ENCODE measurements at regions not wholly inside any gene's neighbourhood (a gene's known extent, or its start where the extent isn't known, plus 50 kb on each side); places are given as distances from the start of the nearest gene placed in this dataset.

GRCh38 chr10:28429045-28429444, 103.9 kb upstream of the WAC start:
- DNase-seq (no peak), ATAC-seq (ENCODE audit: low read depth in 2 of 2) (no peak)
- Mint-ChIP-seq H3K36me3 (no peaks in the 10 kb centered on the region), H3K4me1 (peaks cover 6 to 13% (median 7%) of the 10 kb centered on the region in 4 donors), H3K27me3 (peaks cover 31% of the 10 kb centered on the region), H3K27ac (no peak overlapping the region), H3K4me3 (no peak overlapping the region), H3K9me3 (peaks cover 0 to 7% (median 0%) of the 10 kb centered on the region in 7 donors)
- Histone ChIP-seq H3K27me3 (ENCODE audit: control insufficient read depth, insufficient read depth, low read length) (peaks cover 5% of the 10 kb centered on the region), H3K4me1 (ENCODE audit: control insufficient read depth, insufficient read depth, low read length, poor library complexity, severe bottlenecking) (no peaks in the 10 kb centered on the region), H3K36me3 (ENCODE audit: control insufficient read depth, insufficient read depth, low read length) (no peaks in the 10 kb centered on the region), H3K27ac (ENCODE audit: insufficient read depth, low read length, poor library complexity, severe bottlenecking) (no peak overlapping the region), H3K9me3 (ENCODE audit: control insufficient read depth in 2 of 2, low read length in 2 of 2) (no peaks in the 10 kb centered on the region), H3K4me3 (ENCODE audit: low read depth, low read length) (no peak overlapping the region)

- no peaks in the 10 kb centered on the region for H3K9me3 ChIP-seq (ENCODE audit: control insufficient read depth in 2 of 2, low read length in 2 of 2)
- H3K36me3 ChIP-seq (ENCODE audit: control insufficient read depth, insufficient read depth, low read length) = no peaks in the 10 kb centered on the region
- no peak overlapping the region for H3K4me3 ChIP-seq (ENCODE audit: low read depth, low read length)
- H3K4me1 ChIP-seq (ENCODE audit: control insufficient read depth, insufficient read depth, low read length, poor library complexity, severe bottlenecking) = no peaks in the 10 kb centered on the region
- ATAC-seq (ENCODE audit: low read depth in 2 of 2) (no peak), DNase-seq (peak in 1 of 3 donors; percentile 26)
- Mint-ChIP-seq H3K9me3 (peaks cover 0 to 7% (median 0%) of the 10 kb centered on the region in 7 donors), H3K27ac (no peak overlapping the region), H3K4me3 (no peak overlapping the region), H3K4me1 (peaks cover 6 to 17% (median 7%) of the 10 kb centered on the region in 4 donors), H3K27me3 (peaks cover 30% of the 10 kb centered on the region), H3K36me3 (no peaks in the 10 kb centered on the region)
- peaks cover 5% of the 10 kb centered on the region for H3K27me3 ChIP-seq (ENCODE audit: control insufficient read depth, insufficient read depth, low read length)
- no peak overlapping the region for H3K27ac ChIP-seq (ENCODE audit: insufficient read depth, low read length, poor library complexity, severe bottlenecking)
Observed at GRCh38 chr10:28429573-28430216, 103.2 kb upstream of the WAC start.

GRCh38 chr10:28431139-28431538, 101.8 kb upstream of the WAC start:
- Mint-ChIP-seq H3K4me1 (peaks cover 6 to 17% (median 7%) of the 10 kb centered on the region in 4 donors), H3K9me3 (peaks cover 0 to 7% (median 0%) of the 10 kb centered on the region in 7 donors)
- no peak for DNase-seq

GRCh38 chr10:28432210-28432676, 100.7 kb upstream of the WAC start:
- Histone ChIP-seq H3K4me1 (ENCODE audit: control insufficient read depth, insufficient read depth, low read length, poor library complexity, severe bottlenecking) (no peaks in the 10 kb centered on the region), H3K9me3 (ENCODE audit: control insufficient read depth in 2 of 2, low read length in 2 of 2) (no peaks in the 10 kb centered on the region), H3K27me3 (ENCODE audit: control insufficient read depth, insufficient read depth, low read length) (peaks cover 2% of the 10 kb centered on the region), H3K36me3 (ENCODE audit: control insufficient read depth, insufficient read depth, low read length) (no peaks in the 10 kb centered on the region), H3K27ac (ENCODE audit: insufficient read depth, low read length, poor library complexity, severe bottlenecking) (no peak overlapping the region), H3K4me3 (ENCODE audit: low read depth, low read length) (peak overlapping the region; percentile 48)
- Mint-ChIP-seq H3K9me3 (peaks cover 0 to 7% (median 0%) of the 10 kb centered on the region in 7 donors), H3K27ac (peak overlapping the region in 2 of 3 donors; percentile 8 to 52), H3K36me3 (no peaks in the 10 kb centered on the region), H3K4me1 (peaks cover 6 to 17% (median 7%) of the 10 kb centered on the region in 4 donors), H3K4me3 (peak overlapping the region in 2 of 4 donors; percentile 54 to 59), H3K27me3 (peaks cover 23% of the 10 kb centered on the region)
- ATAC-seq (ENCODE audit: low read depth in 2 of 2) = peak in 1 of 2 donors; percentile 52
- DNase-seq = peak in 2 of 3 donors; percentile 22 to 30

More at GRCh38 chr10:28431139-28431538, 101.8 kb upstream of the WAC start:
- Histone ChIP-seq H3K36me3 (ENCODE audit: control insufficient read depth, insufficient read depth, low read length) (no peaks in the 10 kb centered on the region), H3K9me3 (ENCODE audit: control insufficient read depth in 2 of 2, low read length in 2 of 2) (no peaks in the 10 kb centered on the region), H3K27me3 (ENCODE audit: control insufficient read depth, insufficient read depth, low read length) (peaks cover 3% of the 10 kb centered on the region), H3K4me3 (ENCODE audit: low read depth, low read length) (no peak overlapping the region), H3K27ac (ENCODE audit: insufficient read depth, low read length, poor library complexity, severe bottlenecking) (no peak overlapping the region), H3K4me1 (ENCODE audit: control insufficient read depth, insufficient read depth, low read length, poor library complexity, severe bottlenecking) (no peaks in the 10 kb centered on the region)
- no peak for ATAC-seq (ENCODE audit: low read depth in 2 of 2)
- H3K4me3 Mint-ChIP-seq = no peak overlapping the region
- H3K27ac Mint-ChIP-seq = no peak overlapping the region
- peaks cover 19% of the 10 kb centered on the region for H3K27me3 Mint-ChIP-seq
- no peaks in the 10 kb centered on the region for H3K36me3 Mint-ChIP-seq

GRCh38 chr10:28434063-28434462, 98.9 kb upstream of the WAC start:
- Mint-ChIP-seq H3K4me1 (peaks cover 6 to 17% (median 7%) of the 10 kb centered on the region in 4 donors), H3K36me3 (no peaks in the 10 kb centered on the region), H3K27me3 (peaks cover 23% of the 10 kb centered on the region), H3K27ac (no peak overlapping the region), H3K9me3 (peaks cover 0 to 7% (median 0%) of the 10 kb centered on the region in 7 donors), H3K4me3 (no peak overlapping the region)
- ATAC-seq (ENCODE audit: low read depth in 2 of 2) = no peak
- no peaks in the 10 kb centered on the region for H3K36me3 ChIP-seq (ENCODE audit: control insufficient read depth, insufficient read depth, low read length)
- H3K4me3 ChIP-seq (ENCODE audit: low read depth, low read length) = no peak overlapping the region
- no peaks in the 10 kb centered on the region for H3K4me1 ChIP-seq (ENCODE audit: control insufficient read depth, insufficient read depth, low read length, poor library complexity, severe bottlenecking)
- DNase-seq = no peak
- no peaks in the 10 kb centered on the region for H3K9me3 ChIP-seq (ENCODE audit: control insufficient read depth in 2 of 2, low read length in 2 of 2)
- no peaks in the 10 kb centered on the region for H3K27me3 ChIP-seq (ENCODE audit: control insufficient read depth, insufficient read depth, low read length)
- no peak overlapping the region for H3K27ac ChIP-seq (ENCODE audit: insufficient read depth, low read length, poor library complexity, severe bottlenecking)

GRCh38 chr10:28442403-28442802, 90.5 kb upstream of the WAC start:
- no peak overlapping the region for H3K27ac Mint-ChIP-seq
- H3K4me1 Mint-ChIP-seq = no peaks in the 10 kb centered on the region
- DNase-seq (no peak), ATAC-seq (ENCODE audit: low read depth in 2 of 2) (no peak)
- no peaks in the 10 kb centered on the region for H3K36me3 ChIP-seq (ENCODE audit: control insufficient read depth, insufficient read depth, low read length)
- no peak overlapping the region for H3K4me3 ChIP-seq (ENCODE audit: low read depth, low read length)
- H3K27me3 ChIP-seq (ENCODE audit: control insufficient read depth, insufficient read depth, low read length) = no peaks in the 10 kb centered on the region
- no peaks in the 10 kb centered on the region for H3K4me1 ChIP-seq (ENCODE audit: control insufficient read depth, insufficient read depth, low read length, poor library complexity, severe bottlenecking)
- H3K36me3 Mint-ChIP-seq = no peaks in the 10 kb centered on the region
- no peaks in the 10 kb centered on the region for H3K9me3 ChIP-seq (ENCODE audit: control insufficient read depth in 2 of 2, low read length in 2 of 2)
- H3K27ac ChIP-seq (ENCODE audit: insufficient read depth, low read length, poor library complexity, severe bottlenecking) = no peak overlapping the region
- H3K9me3 Mint-ChIP-seq = no peaks in the 10 kb centered on the region
- H3K4me3 Mint-ChIP-seq = no peak overlapping the region
- H3K27me3 Mint-ChIP-seq = peaks cover 5% of the 10 kb centered on the region

- H3K4me1 Mint-ChIP-seq = no peaks in the 10 kb centered on the region
- ATAC-seq (ENCODE audit: low read depth in 2 of 2) = no peak
Observed at GRCh38 chr10:28444031-28444430, 88.9 kb upstream of the WAC start.

GRCh38 chr10:28445516-28445915, 87.4 kb upstream of the WAC start:
- H3K27me3 ChIP-seq (ENCODE audit: control insufficient read depth, insufficient read depth, low read length) = no peaks in the 10 kb centered on the region
- DNase-seq (no peak), ATAC-seq (ENCODE audit: low read depth in 2 of 2) (no peak)
- H3K9me3 Mint-ChIP-seq = no peaks in the 10 kb centered on the region
- no peaks in the 10 kb centered on the region for H3K36me3 ChIP-seq (ENCODE audit: control insufficient read depth, insufficient read depth, low read length)
- H3K4me1 Mint-ChIP-seq = no peaks in the 10 kb centered on the region
- H3K27me3 Mint-ChIP-seq = peaks cover 4% of the 10 kb centered on the region
- H3K4me3 ChIP-seq (ENCODE audit: low read depth, low read length) = no peak overlapping the region
- H3K4me3 Mint-ChIP-seq = no peak overlapping the region
- no peaks in the 10 kb centered on the region for H3K9me3 ChIP-seq (ENCODE audit: control insufficient read depth in 2 of 2, low read length in 2 of 2)
- no peaks in the 10 kb centered on the region for H3K36me3 Mint-ChIP-seq
- H3K27ac Mint-ChIP-seq = no peak overlapping the region
- H3K27ac ChIP-seq (ENCODE audit: insufficient read depth, low read length, poor library complexity, severe bottlenecking) = no peak overlapping the region
- H3K4me1 ChIP-seq (ENCODE audit: control insufficient read depth, insufficient read depth, low read length, poor library complexity, severe bottlenecking) = no peaks in the 10 kb centered on the region

More at GRCh38 chr10:28444031-28444430, 88.9 kb upstream of the WAC start:
- Histone ChIP-seq H3K4me3 (ENCODE audit: low read depth, low read length) (no peak overlapping the region), H3K27me3 (ENCODE audit: control insufficient read depth, insufficient read depth, low read length) (no peaks in the 10 kb centered on the region), H3K36me3 (ENCODE audit: control insufficient read depth, insufficient read depth, low read length) (no peaks in the 10 kb centered on the region), H3K9me3 (ENCODE audit: control insufficient read depth in 2 of 2, low read length in 2 of 2) (no peaks in the 10 kb centered on the region), H3K4me1 (ENCODE audit: control insufficient read depth, insufficient read depth, low read length, poor library complexity, severe bottlenecking) (no peaks in the 10 kb centered on the region), H3K27ac (ENCODE audit: insufficient read depth, low read length, poor library complexity, severe bottlenecking) (no peak overlapping the region)
- H3K27me3 Mint-ChIP-seq = peaks cover 5% of the 10 kb centered on the region
- H3K4me3 Mint-ChIP-seq = no peak overlapping the region
- DNase-seq = no peak
- no peaks in the 10 kb centered on the region for H3K36me3 Mint-ChIP-seq
- H3K27ac Mint-ChIP-seq = no peak overlapping the region
- H3K9me3 Mint-ChIP-seq = no peaks in the 10 kb centered on the region

Data from CD4-positive, CD25-positive, alpha-beta regulatory T cell (primary cell).